ENCODE measurements at regions not wholly inside any gene's neighbourhood (a gene's known extent, or its start where the extent isn't known, plus 50 kb on each side); places are given as distances from the start of the nearest gene placed in this dataset.

DNA sequence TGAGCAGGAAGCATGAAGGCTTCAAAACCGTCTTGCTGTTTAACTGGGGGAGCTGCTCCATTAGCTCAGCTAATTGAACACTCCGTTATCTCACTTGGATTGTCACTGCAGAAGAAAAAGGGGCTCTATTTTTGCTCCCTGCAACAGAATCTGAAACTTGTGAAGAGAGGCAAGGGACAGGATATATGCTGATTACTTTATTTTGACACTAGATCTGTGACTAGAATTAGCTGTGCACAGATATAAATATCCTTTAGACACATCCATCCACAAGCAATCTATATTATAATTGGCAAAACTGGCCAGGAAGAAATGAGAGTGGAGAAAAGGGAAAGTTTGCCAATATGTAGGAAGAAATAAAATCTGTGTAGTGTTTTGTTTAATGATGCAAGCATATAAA is 700.1 kb upstream of the CHAC2 start:
- TF ChIP-seq EZH2 (optimal IDR thresholded peaks at IDR 0.05; ENCODE audit: low read depth, low read length) (no peak), EZH2phosphoT487 (IDR thresholded peaks at IDR 0.05; ENCODE audit: low read length) (no peak)
- TF ChIP-seq, protein P1, sequence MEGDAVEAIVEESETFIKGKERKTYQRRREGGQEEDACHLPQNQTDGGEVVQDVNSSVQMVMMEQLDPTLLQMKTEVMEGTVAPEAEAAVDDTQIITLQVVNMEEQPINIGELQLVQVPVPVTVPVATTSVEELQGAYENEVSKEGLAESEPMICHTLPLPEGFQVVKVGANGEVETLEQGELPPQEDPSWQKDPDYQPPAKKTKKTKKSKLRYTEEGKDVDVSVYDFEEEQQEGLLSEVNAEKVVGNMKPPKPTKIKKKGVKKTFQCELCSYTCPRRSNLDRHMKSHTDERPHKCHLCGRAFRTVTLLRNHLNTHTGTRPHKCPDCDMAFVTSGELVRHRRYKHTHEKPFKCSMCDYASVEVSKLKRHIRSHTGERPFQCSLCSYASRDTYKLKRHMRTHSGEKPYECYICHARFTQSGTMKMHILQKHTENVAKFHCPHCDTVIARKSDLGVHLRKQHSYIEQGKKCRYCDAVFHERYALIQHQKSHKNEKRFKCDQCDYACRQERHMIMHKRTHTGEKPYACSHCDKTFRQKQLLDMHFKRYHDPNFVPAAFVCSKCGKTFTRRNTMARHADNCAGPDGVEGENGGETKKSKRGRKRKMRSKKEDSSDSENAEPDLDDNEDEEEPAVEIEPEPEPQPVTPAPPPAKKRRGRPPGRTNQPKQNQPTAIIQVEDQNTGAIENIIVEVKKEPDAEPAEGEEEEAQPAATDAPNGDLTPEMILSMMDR (IDR thresholded peaks at IDR 0.05; ENCODE audit: low read length): no peak
- DNase-seq: no peak
- H3K27ac ChIP-seq (ENCODE audit: low read length): no peak overlapping the region
- H2AFZ ChIP-seq (ENCODE audit: low read length): no peak overlapping the region
- H3K9ac ChIP-seq (ENCODE audit: low read length): no peak overlapping the region
- H3K4me3 ChIP-seq (ENCODE audit: low read length): no peak overlapping the region
- H3K4me1 ChIP-seq (ENCODE audit: low read length): no peaks in the 10 kb centered on the region
- H3K4me2 ChIP-seq (ENCODE audit: low read depth, low read length): no peak overlapping the region
- H3K36me3 ChIP-seq (replicated peaks; ENCODE audit: insufficient read depth, low read length): no peaks in the 10 kb centered on the region
- H3K9me3 ChIP-seq (replicated peaks; ENCODE audit: insufficient read depth, low read length): no peaks in the 10 kb centered on the region
- H3K9me2 ChIP-seq (replicated peaks; ENCODE audit: insufficient read depth, low read length): no peaks in the 10 kb centered on the region
- H4K20me1 ChIP-seq (ENCODE audit: insufficient read depth, low read length): no peaks in the 10 kb centered on the region
- no peaks in the 10 kb centered on the region for H3K79me2 ChIP-seq (ENCODE audit: low read length)
- no peaks in the 10 kb centered on the region for H3F3A ChIP-seq (ENCODE audit: insufficient read depth, low read length)
- no peaks in the 10 kb centered on the region for H3K27me3 ChIP-seq (replicated peaks; ENCODE audit: insufficient read depth, low read length)

DNA sequence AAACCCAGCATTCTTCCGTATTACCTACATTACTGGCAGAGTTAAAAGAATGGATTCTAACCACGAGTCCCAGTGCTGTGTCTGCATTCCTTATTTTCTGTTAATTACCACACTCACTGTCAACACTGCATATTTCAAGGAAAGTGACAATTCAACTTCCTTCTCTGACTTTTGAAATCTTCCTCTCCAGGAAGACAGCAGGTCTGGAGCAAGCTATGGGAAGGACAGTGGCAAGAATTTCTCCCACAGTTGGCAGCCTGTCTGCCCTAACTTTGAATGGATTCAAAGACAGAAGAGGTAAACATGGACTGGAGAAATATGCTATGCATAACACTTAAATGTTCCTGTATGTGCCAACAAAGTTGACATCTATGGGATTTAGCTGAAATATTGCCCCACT is 700.5 kb upstream of the CHAC2 start:
- Histone ChIP-seq H3K9me2 (replicated peaks; ENCODE audit: insufficient read depth, low read length) (no peaks in the 10 kb centered on the region), H3K9me3 (replicated peaks; ENCODE audit: insufficient read depth, low read length) (no peaks in the 10 kb centered on the region), H3K36me3 (replicated peaks; ENCODE audit: insufficient read depth, low read length) (no peaks in the 10 kb centered on the region), H3K79me2 (ENCODE audit: low read length) (no peaks in the 10 kb centered on the region), H2AFZ (ENCODE audit: low read length) (no peak overlapping the region), H3K4me1 (ENCODE audit: low read length) (no peaks in the 10 kb centered on the region), H3K9ac (ENCODE audit: low read length) (no peak overlapping the region), H4K20me1 (ENCODE audit: insufficient read depth, low read length) (no peaks in the 10 kb centered on the region), H3K27ac (ENCODE audit: low read length) (no peak overlapping the region), H3K27me3 (replicated peaks; ENCODE audit: insufficient read depth, low read length) (no peaks in the 10 kb centered on the region), H3K4me2 (ENCODE audit: low read depth, low read length) (no peak overlapping the region), H3K4me3 (ENCODE audit: low read length) (no peak overlapping the region), H3F3A (ENCODE audit: insufficient read depth, low read length) (no peaks in the 10 kb centered on the region)
- DNase-seq: no peak
- TF ChIP-seq EZH2phosphoT487 (IDR thresholded peaks at IDR 0.05; ENCODE audit: low read length) (no peak), EZH2 (optimal IDR thresholded peaks at IDR 0.05; ENCODE audit: low read depth, low read length) (no peak)
- TF ChIP-seq, protein P1 (IDR thresholded peaks at IDR 0.05; ENCODE audit: low read length): no peak

DNA sequence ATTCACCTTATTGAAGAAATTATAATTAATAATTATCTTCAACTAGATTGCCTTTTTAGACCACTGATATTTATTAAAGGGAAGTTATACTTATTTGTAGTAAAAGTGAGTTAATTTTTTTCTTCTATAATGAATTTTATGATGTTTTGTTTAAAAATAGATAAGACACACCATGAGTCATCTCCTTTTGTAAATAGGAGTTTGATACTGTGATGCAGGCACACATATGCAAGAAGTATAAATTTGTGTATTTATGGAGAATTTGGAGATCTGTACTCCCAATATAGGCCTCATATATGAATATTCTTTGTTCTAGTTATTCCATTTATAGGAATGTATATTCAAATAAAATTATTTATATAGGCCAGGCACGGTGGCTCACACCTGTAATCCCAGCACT is 703.5 kb upstream of the CHAC2 start:
- Histone ChIP-seq H3K4me3 (ENCODE audit: low read length) (no peak overlapping the region), H3K4me2 (ENCODE audit: low read depth, low read length) (no peak overlapping the region), H3K79me2 (ENCODE audit: low read length) (no peaks in the 10 kb centered on the region), H3K36me3 (replicated peaks; ENCODE audit: insufficient read depth, low read length) (no peaks in the 10 kb centered on the region), H3K4me1 (ENCODE audit: low read length) (no peaks in the 10 kb centered on the region), H2AFZ (ENCODE audit: low read length) (no peak overlapping the region), H3K9ac (ENCODE audit: low read length) (no peak overlapping the region), H3F3A (ENCODE audit: insufficient read depth, low read length) (no peaks in the 10 kb centered on the region), H3K9me2 (replicated peaks; ENCODE audit: insufficient read depth, low read length) (no peaks in the 10 kb centered on the region), H3K9me3 (replicated peaks; ENCODE audit: insufficient read depth, low read length) (no peaks in the 10 kb centered on the region), H4K20me1 (ENCODE audit: insufficient read depth, low read length) (no peaks in the 10 kb centered on the region), H3K27me3 (replicated peaks; ENCODE audit: insufficient read depth, low read length) (no peaks in the 10 kb centered on the region), H3K27ac (ENCODE audit: low read length) (no peak overlapping the region)
- TF ChIP-seq, protein P1 (IDR thresholded peaks at IDR 0.05; ENCODE audit: low read length): no peak
- TF ChIP-seq EZH2phosphoT487 (IDR thresholded peaks at IDR 0.05; ENCODE audit: low read length) (no peak), EZH2 (optimal IDR thresholded peaks at IDR 0.05; ENCODE audit: low read depth, low read length) (no peak)
- no peak for DNase-seq
